HCT116 (cell line): ENCODE measurements at regions not wholly inside any gene's neighbourhood (a gene's known extent, or its start where the extent isn't known, plus 50 kb on each side); places are given as distances from the start of the nearest gene placed in this dataset.

Experiments
- ATAC-seq: fragments of 200-7000 bp; cut with Tn5 transposase; 2 replicates; pipeline ENCODE4 v1.9.1; 2020; ENCODE audit warnings: mild to moderate bottlenecking, moderate library complexity
- BruUV-seq: library from RNA; stranded (reverse); fragments of 400-500 nt; replicated peaks from 2 replicates; lab custom pipeline; 2021; lab: Mats Ljungman, UMichigan
- CTCF ChIA-PET: fragments of 300-600 bp; sonication (Branson Sonifier 250); formaldehyde crosslinking; loops from one replicate; lab custom pipeline; 2021; ENCODE audit warnings: antibody characterized with exemption; lab: Charles Lee
- POLR2A ChIA-PET: fragments of 300-600, 350-600 bp; sonication (Branson Sonifier 250); formaldehyde crosslinking; loops from one replicate; lab custom pipeline; 2021; ENCODE audit warnings: antibody characterized with exemption; lab: Charles Lee
- RAD21 ChIA-PET, 2 experiments: fragments of 300-600 bp; sonication (Branson Sonifier 250); formaldehyde crosslinking; loops; one replicate each; lab custom pipeline; 2023; ENCODE audit warnings: low total read pairs in 2 of 2; ENCODE audit not compliant: uncharacterized antibody in 2 of 2, unreplicated experiment in 2 of 2, low non-redundant PET in 1 of 2; lab: Charles Lee
- DNase-seq: peaks from one replicate; pipeline ENCODE4 v3.0.0-alpha.2; 2010; ENCODE audit warnings: low read depth, low spot score
- H2AFZ ChIP-seq: fragments of 200-600 bp; shearing (Covaris generic), sonication (generic); 2 replicates; pipeline ENCODE4 v1.6.1; 2017; ENCODE audit warnings: low read depth, mixed run types, mixed read lengths, antibody characterized with exemption, low read length; ENCODE audit not compliant: poor library complexity, severe bottlenecking
- H3K27ac ChIP-seq: 2 replicates; pipeline ENCODE4 v1.5.1; 2012; ENCODE audit warnings: low read depth, low read length
- H3K27me3 ChIP-seq: fragments of 200-600 bp; sonication (generic); 2 replicates; pipeline ENCODE4 v1.6.1; 2016; ENCODE audit warnings: mixed run types, low read length, mixed read lengths; ENCODE audit not compliant: insufficient read depth
- H3K36me3 ChIP-seq, 2 experiments: fragments of 200-500 bp in 1 of 2; fragments of 200-600 bp in 1 of 2; sonication (Bioruptor generic) in 1 of 2; sonication (generic) in 1 of 2; 2 replicates each; pipeline versions ENCODE4 v1.5.1 to v1.6.1; 2014 to 2016; ENCODE audit warnings: low read length in 2 of 2, inconsistent platforms in 1 of 2, mixed read lengths in 1 of 2, mixed run types in 1 of 2; ENCODE audit not compliant: insufficient read depth in 2 of 2, control insufficient read depth in 1 of 2
- H3K4me1 ChIP-seq, 2 experiments: fragments of 200-600 bp in 1 of 2; sonication (generic) in 1 of 2; 2 replicates each; pipeline versions ENCODE4 v1.5.1 to v1.6.1; 2012 to 2017; ENCODE audit warnings: low read length in 2 of 2, inconsistent platforms in 1 of 2, mild to moderate bottlenecking in 1 of 2, mixed read lengths in 1 of 2, mixed run types in 1 of 2, moderate library complexity in 1 of 2; ENCODE audit not compliant: insufficient read depth in 2 of 2, control insufficient read depth in 1 of 2
- H3K4me2 ChIP-seq: fragments of 200-600 bp; sonication (generic); 2 replicates; pipeline ENCODE4 v1.6.1; 2017; ENCODE audit warnings: mixed run types, low read length, mixed read lengths
- H3K4me3 ChIP-seq, 2 experiments: fragments of 200-600 bp in 1 of 2; sonication (generic) in 1 of 2; replicated peaks in 1 of 2; 2 replicates each; pipeline ENCODE4 v1.5.1; 2011 to 2016; ENCODE audit warnings: low read length in 2 of 2, control low read depth in 1 of 2, low read depth in 1 of 2, mild to moderate bottlenecking in 1 of 2, mixed read lengths in 1 of 2, mixed run types in 1 of 2
- H3K79me2 ChIP-seq: fragments of 200-600 bp; sonication (generic); 2 replicates; pipeline ENCODE4 v1.6.1; 2017; ENCODE audit warnings: mild to moderate bottlenecking, mixed run types, low read length, moderate library complexity, mixed read lengths; ENCODE audit not compliant: insufficient read depth
- H3K9ac ChIP-seq: fragments of 200-600 bp; sonication (generic); 2 replicates; pipeline ENCODE4 v1.6.1; 2016; ENCODE audit warnings: low read length, mixed read lengths
- H3K9me2 ChIP-seq: fragments of 200-600 bp; sonication (generic), shearing (Covaris generic); 2 replicates; pipeline ENCODE4 v1.6.1; 2017; ENCODE audit warnings: mixed run types, mild to moderate bottlenecking, moderate library complexity; ENCODE audit not compliant: insufficient read depth
- H3K9me3 ChIP-seq, 2 experiments: fragments of 200-500 bp in 1 of 2; fragments of 200-600 bp in 1 of 2; sonication (Bioruptor generic) in 1 of 2; sonication (generic) in 1 of 2; 2 replicates each; pipeline ENCODE4 v1.6.1; 2014 to 2017; ENCODE audit warnings: low read length in 2 of 2, mixed read lengths in 2 of 2, inconsistent platforms in 1 of 2, low read depth in 1 of 2, mild to moderate bottlenecking in 1 of 2, mixed run types in 1 of 2, moderate library complexity in 1 of 2; ENCODE audit not compliant: control insufficient read depth in 1 of 2, insufficient read depth in 1 of 2
- H4K20me1 ChIP-seq: fragments of 200-600 bp; sonication (generic), shearing (Covaris generic); 2 replicates; pipeline ENCODE4 v1.6.1; 2017; ENCODE audit warnings: mixed run types, mild to moderate bottlenecking, moderate library complexity; ENCODE audit not compliant: insufficient read depth
- CEBPB ChIP-seq: IDR thresholded peaks from 2 replicates; pipeline ENCODE4 v1.6.1; 2012; ENCODE audit warnings: low read depth
- EGR1 ChIP-seq: IDR thresholded peaks from 2 replicates; pipeline ENCODE4 v1.6.1; 2012; ENCODE audit warnings: low read depth
- ELF1 ChIP-seq: IDR thresholded peaks from 2 replicates; pipeline ENCODE4 v1.6.1; 2012; ENCODE audit warnings: low read depth, borderline replicate concordance
- EZH2phosphoT487 ChIP-seq: fragments of 200-600 bp; IDR thresholded peaks from 2 replicates; pipeline ENCODE4 v1.6.1; 2018; ENCODE audit warnings: antibody characterized with exemption, borderline replicate concordance
- FOSL1 ChIP-seq: IDR thresholded peaks from 2 replicates; pipeline ENCODE4 v1.6.1; 2012; ENCODE audit warnings: low read depth
- POLR2A ChIP-seq: IDR thresholded peaks from 2 replicates; pipeline ENCODE4 v1.7.0; 2011; ENCODE audit warnings: borderline replicate concordance; ENCODE audit not compliant: insufficient read depth, insufficient read length; ENCODE audit errors: extremely low read depth
- SIN3A ChIP-seq: IDR thresholded peaks from 2 replicates; pipeline ENCODE4 v1.6.1; 2012; ENCODE audit warnings: low read depth
- SP1 ChIP-seq: IDR thresholded peaks from 2 replicates; pipeline ENCODE4 v1.6.1; 2012; ENCODE audit warnings: low read depth
- ZNF274 ChIP-seq: fragments of 200-500 bp; sonication (Bioruptor generic); IDR thresholded peaks from 2 replicates; pipeline ENCODE4 v1.6.1; 2014; ENCODE audit warnings: mild to moderate bottlenecking, low read depth, low read length, inconsistent platforms
- intact Hi-C: fragments of 100-400 bp; cut with micrococcal nuclease; formaldehyde crosslinking; loops from 2 replicates; pipeline ENCODE4 v1.10.0; 2022
- TF ChIP-seq, protein P1 (sequence below), 3 experiments: fragments of 200-600 bp in 1 of 3; sonication (generic) in 1 of 3; IDR thresholded peaks in 2 of 3; conservative IDR thresholded peaks in 1 of 3; 2 replicates each; pipeline ENCODE4 v1.5.1; 2012 to 2017; ENCODE audit warnings: low read depth in 2 of 3, low read length in 2 of 3, antibody characterized with exemption in 1 of 3, borderline replicate concordance in 1 of 3, control low read depth in 1 of 3, mild to moderate bottlenecking in 1 of 3, mixed read lengths in 1 of 3, mixed run types in 1 of 3, moderate library complexity in 1 of 3; ENCODE audit not compliant: insufficient read depth in 1 of 3
- TF ChIP-seq, protein P2 (sequence below): IDR thresholded peaks from 2 replicates; pipeline ENCODE4 v1.6.1; 2012

DNA sequence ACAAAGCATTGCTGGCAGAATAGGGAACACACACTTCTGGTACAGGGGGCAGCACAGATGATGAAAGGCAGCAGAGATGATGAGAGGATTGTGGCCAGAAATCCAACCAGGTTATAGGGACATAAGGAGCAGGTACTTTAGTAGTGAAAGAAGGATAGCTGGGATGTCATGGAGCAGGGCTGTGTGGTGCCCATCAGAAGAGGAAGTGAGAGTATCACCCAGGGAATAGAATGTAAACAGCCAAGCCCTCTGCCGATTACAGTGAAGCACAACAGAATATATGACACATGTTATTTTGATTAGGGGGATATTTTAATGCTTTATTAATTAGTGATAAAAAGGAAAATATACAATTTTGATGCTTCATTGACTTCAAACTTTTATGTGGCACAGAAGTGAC, 883.4 kb upstream of the CDH2 start:
- no peak for TF ChIP-seq EZH2phosphoT487
- H3K27ac ChIP-seq, result no peak overlapping the region

GRCh38 chr18:29057703-29058102, 880.8 kb upstream of the CDH2 start:
- Histone ChIP-seq H3K9me3 (no peaks in the 10 kb centered on the region; a peak in 1 of 4 replicates), H3K9me2 (no peaks in the 10 kb centered on the region), H3K4me2 (no peak overlapping the region), H3K27me3 (no peaks in the 10 kb centered on the region), H3K27ac (no peak overlapping the region), H3K4me1 (no peaks in the 10 kb centered on the region), H3K9ac (no peak overlapping the region), H2AFZ (no peak overlapping the region), H3K36me3 (no peaks in the 10 kb centered on the region), H3K79me2 (no peaks in the 10 kb centered on the region), H4K20me1 (no peaks in the 10 kb centered on the region), H3K4me3 (no peak overlapping the region)
- RAD21 ChIA-PET, result no interaction called here
- TF ChIP-seq CEBPB (no peak), FOSL1 (no peak), ZNF274 (no peak), SP1 (no peak), POLR2A (no peak), SIN3A (no peak), EZH2phosphoT487 (no peak), ELF1 (no peak), EGR1 (no peak)
- TF ChIP-seq, protein P1, sequence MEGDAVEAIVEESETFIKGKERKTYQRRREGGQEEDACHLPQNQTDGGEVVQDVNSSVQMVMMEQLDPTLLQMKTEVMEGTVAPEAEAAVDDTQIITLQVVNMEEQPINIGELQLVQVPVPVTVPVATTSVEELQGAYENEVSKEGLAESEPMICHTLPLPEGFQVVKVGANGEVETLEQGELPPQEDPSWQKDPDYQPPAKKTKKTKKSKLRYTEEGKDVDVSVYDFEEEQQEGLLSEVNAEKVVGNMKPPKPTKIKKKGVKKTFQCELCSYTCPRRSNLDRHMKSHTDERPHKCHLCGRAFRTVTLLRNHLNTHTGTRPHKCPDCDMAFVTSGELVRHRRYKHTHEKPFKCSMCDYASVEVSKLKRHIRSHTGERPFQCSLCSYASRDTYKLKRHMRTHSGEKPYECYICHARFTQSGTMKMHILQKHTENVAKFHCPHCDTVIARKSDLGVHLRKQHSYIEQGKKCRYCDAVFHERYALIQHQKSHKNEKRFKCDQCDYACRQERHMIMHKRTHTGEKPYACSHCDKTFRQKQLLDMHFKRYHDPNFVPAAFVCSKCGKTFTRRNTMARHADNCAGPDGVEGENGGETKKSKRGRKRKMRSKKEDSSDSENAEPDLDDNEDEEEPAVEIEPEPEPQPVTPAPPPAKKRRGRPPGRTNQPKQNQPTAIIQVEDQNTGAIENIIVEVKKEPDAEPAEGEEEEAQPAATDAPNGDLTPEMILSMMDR (IDR thresholded peaks at IDR 0.05 in 2 of 3, conservative IDR thresholded peaks at IDR 0.05 in 1 of 3; ENCODE audit: borderline replicate concordance in 1 of 3, insufficient read depth in 1 of 3, low read depth in 2 of 3, low read length in 2 of 3), result no peak
- TF ChIP-seq, protein P2, sequence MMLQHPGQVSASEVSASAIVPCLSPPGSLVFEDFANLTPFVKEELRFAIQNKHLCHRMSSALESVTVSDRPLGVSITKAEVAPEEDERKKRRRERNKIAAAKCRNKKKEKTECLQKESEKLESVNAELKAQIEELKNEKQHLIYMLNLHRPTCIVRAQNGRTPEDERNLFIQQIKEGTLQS, result no peak
- CTCF ChIA-PET, result no interaction called here
- BruUV-seq, result no TSS peak
- ATAC-seq (no peak), DNase-seq (no peak)
- intact Hi-C loops, result no loop called here
- POLR2A ChIA-PET, result no interaction called here

More for the DNA sequence above, 883.4 kb upstream of the CDH2 start:
- Histone ChIP-seq H3K9ac (no peak overlapping the region), H3K27me3 (no peaks in the 10 kb centered on the region), H3K4me2 (no peak overlapping the region), H3K4me3 (no peak overlapping the region), H3K9me3 (no peaks in the 10 kb centered on the region), H3K36me3 (no peaks in the 10 kb centered on the region), H4K20me1 (no peaks in the 10 kb centered on the region), H3K4me1 (no peaks in the 10 kb centered on the region), H3K9me2 (no peaks in the 10 kb centered on the region), H3K79me2 (no peaks in the 10 kb centered on the region), H2AFZ (no peak overlapping the region)
- intact Hi-C loops, result no loop called here
- RAD21 ChIA-PET, result no interaction called here
- no TSS peak for BruUV-seq
- CTCF ChIA-PET, result no interaction called here
- POLR2A ChIA-PET, result no interaction called here
- DNase-seq (no peak), ATAC-seq (no peak)
